ENCODE measurements at regions not wholly inside any gene's neighbourhood (a gene's known extent, or its start where the extent isn't known, plus 50 kb on each side); places are given as distances from the start of the nearest gene placed in this dataset.
A peak's percentile ranks its signal among the peaks of the same experiment; 100 is the strongest.

DNA sequence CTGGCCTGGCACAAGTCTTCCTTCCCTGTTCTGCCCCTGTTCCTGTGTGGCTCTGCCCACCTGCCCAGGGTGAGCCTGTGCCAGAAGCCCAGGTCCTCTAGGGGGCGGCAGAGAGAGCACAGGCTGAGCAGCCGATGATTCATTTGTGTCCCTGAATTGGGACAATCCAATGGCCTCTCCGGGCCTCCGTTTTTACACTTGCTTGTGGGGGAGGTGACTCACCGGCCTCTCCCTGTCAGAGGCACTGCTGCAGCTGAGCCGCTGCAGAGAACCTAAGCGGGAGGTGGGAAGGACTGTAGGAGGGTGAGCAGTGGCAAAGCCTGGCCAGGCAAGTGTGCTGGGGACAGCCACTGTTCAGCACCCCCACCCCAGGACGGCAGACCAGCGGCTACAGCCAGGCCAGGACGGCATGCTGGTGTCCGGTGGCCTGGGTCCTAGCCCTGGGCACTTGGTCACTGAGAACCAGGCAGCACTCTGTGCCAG lies 65.2 kb upstream of the LMO1 start:
- intact Hi-C loops (cut with DNase I; ENCODE audit: low total_unique reads), result no loop called here
- H3K4me1 ChIP-seq, result peaks cover 0 to 14% (median 4%) of the 10 kb centered on the region in 4 donors
- no peaks in the 10 kb centered on the region for H3K9me3 ChIP-seq
- DNase-seq, result peak; percentile 50 to 84
- TF ChIP-seq, protein P1, sequence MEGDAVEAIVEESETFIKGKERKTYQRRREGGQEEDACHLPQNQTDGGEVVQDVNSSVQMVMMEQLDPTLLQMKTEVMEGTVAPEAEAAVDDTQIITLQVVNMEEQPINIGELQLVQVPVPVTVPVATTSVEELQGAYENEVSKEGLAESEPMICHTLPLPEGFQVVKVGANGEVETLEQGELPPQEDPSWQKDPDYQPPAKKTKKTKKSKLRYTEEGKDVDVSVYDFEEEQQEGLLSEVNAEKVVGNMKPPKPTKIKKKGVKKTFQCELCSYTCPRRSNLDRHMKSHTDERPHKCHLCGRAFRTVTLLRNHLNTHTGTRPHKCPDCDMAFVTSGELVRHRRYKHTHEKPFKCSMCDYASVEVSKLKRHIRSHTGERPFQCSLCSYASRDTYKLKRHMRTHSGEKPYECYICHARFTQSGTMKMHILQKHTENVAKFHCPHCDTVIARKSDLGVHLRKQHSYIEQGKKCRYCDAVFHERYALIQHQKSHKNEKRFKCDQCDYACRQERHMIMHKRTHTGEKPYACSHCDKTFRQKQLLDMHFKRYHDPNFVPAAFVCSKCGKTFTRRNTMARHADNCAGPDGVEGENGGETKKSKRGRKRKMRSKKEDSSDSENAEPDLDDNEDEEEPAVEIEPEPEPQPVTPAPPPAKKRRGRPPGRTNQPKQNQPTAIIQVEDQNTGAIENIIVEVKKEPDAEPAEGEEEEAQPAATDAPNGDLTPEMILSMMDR (IDR thresholded peaks at IDR 0.05), result peak in 1 of 2 experiments; percentile 54
- H3K27me3 ChIP-seq, result peaks cover 0 to 46% of the 10 kb centered on the region in 2 donors
- no peaks in the 10 kb centered on the region for H3K36me3 ChIP-seq
- no peak overlapping the region for H3K27ac ChIP-seq
- no peak overlapping the region for H3K4me3 ChIP-seq

DNA sequence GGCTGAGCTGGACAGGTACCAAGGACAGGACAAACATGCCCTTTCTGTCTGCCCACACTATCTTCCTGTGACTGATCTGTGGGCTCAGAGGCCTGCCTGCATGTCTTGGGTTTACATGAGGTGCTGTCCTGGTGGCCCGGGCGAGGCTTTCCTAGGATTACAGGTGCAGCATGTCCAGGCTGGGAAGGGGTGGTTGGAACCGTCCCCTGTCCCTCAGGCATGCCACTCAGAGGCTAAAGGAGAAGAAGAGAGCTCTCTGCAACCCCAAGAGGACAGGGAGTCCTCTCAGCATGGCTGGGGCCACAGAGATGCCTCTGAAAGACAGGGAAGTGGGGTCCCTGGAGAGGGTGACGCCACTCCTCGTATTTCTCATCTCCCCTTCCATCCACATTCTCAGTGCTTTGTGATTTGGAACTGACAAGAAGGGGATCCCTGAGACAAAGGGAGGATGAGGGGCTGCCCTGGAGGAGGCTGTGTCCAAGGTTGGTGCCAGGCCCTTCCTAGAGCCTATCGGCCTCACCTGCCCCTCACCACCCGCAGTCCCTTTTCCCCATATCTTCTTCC lies 64.6 kb upstream of the LMO1 start:
- intact Hi-C loops (cut with DNase I; ENCODE audit: low total_unique reads), result no loop called here

DNA sequence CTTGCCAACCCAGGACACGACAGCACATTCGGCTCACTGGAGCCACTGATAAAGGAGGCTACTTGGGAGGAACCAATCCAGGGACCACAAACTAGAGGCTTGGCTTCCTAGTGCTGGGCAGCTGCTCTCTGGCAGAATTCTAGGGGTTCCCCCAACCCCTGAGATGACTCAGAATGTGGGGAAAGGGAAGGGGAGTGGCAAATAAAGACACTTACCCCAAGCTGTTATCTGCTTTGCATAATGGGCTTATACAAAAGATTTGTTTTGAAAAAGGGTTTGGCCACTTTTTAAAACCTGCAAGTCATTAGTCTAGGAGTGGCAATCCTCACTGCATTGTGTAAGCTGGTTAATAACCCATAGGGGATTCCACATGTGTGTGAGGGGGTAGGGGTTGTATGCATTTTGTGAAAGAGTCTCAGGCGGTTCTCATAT lies 64.1 kb upstream of the LMO1 start:
- Histone ChIP-seq H3K27me3 (peaks cover 0 to 45% of the 10 kb centered on the region in 2 donors), H3K9me3 (no peaks in the 10 kb centered on the region), H3K4me1 (peaks cover 0 to 14% (median 4%) of the 10 kb centered on the region in 4 donors), H3K4me3 (no peak overlapping the region), H3K36me3 (no peaks in the 10 kb centered on the region), H3K27ac (no peak overlapping the region)
- DNase-seq, result no peak
- TF ChIP-seq, protein P1 (IDR thresholded peaks at IDR 0.05), result no peak
- intact Hi-C loops (cut with DNase I; ENCODE audit: low total_unique reads), result no loop called here

More for the DNA sequence above, 64.6 kb upstream of the LMO1 start:
- DNase-seq, result no peak
- Histone ChIP-seq H3K27ac (no peak overlapping the region), H3K4me3 (no peak overlapping the region), H3K36me3 (no peaks in the 10 kb centered on the region), H3K9me3 (no peaks in the 10 kb centered on the region), H3K27me3 (peaks cover 0 to 46% of the 10 kb centered on the region in 2 donors), H3K4me1 (peaks cover 0 to 14% (median 4%) of the 10 kb centered on the region in 4 donors)
- TF ChIP-seq, protein P1 (IDR thresholded peaks at IDR 0.05), result no peak

DNA sequence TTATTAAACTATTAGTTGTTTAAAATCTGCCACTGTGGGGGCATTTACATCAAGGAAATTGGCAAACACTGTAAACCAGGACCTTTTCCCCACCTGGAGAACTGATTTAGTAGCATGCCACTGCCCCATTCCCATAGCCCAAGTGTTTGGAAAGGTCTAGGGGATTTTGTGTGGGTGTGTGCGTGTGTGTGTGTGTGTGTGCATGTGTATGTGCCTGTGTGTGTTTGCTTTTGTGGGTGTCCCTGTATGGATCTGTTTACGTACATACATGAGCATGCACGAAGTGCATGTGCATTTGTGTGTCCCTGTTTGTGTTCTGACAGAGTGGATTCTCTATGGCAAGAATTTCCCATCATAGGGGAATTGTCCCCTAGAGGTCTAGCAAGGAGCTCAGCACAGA lies 62.7 kb upstream of the LMO1 start:
- Histone ChIP-seq H3K36me3 (no peaks in the 10 kb centered on the region), H3K27ac (no peak overlapping the region), H3K4me3 (no peak overlapping the region), H3K9me3 (no peaks in the 10 kb centered on the region), H3K4me1 (peaks cover 0 to 14% (median 4%) of the 10 kb centered on the region in 4 donors), H3K27me3 (peaks cover 0 to 40% of the 10 kb centered on the region in 2 donors)
- DNase-seq, result no peak
- TF ChIP-seq, protein P1 (IDR thresholded peaks at IDR 0.05), result no peak
- intact Hi-C loops (cut with DNase I; ENCODE audit: low total_unique reads), result no loop called here

DNA sequence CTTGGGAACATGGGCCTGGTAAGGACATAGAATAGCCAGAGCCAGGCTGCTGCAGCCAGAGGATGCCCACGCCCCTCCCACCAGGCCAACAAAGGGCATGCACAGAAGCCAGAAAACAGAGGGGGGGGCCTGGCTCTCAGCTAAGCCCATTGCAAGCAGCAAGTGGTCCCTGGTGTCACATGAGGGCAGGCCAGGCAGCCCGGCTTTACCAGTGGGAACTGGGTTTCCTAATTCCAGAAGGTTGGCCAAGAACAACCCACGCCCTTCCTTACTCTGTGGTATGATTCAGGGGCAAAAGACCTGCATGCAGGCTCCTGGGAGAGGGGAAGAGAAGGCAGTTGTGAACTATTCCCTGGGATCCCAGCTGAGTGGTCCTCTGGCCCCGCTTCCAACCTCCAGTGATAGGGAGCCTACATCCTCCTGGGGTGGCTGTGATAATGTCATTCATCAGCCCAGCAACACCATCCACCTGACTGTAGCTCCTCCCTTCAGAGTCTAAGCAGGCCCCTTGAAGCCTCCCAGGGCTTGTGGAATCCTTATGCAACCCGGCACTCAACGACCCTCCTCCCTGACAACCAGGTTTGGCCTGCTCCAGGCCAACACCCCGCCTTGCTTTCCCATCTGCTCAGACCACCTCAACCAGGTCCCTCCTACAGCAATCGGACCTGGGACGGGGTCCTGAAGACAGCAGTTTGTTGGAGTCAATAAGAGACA lies 62.1 kb upstream of the LMO1 start:
- DNase-seq, result no peak
- TF ChIP-seq, protein P1 (IDR thresholded peaks at IDR 0.05), result no peak
- H3K4me1 ChIP-seq, result peaks cover 0 to 14% (median 4%) of the 10 kb centered on the region in 4 donors
- no peak overlapping the region for H3K27ac ChIP-seq
- intact Hi-C loops (cut with DNase I; ENCODE audit: low total_unique reads), result no loop called here
- H3K9me3 ChIP-seq, result no peaks in the 10 kb centered on the region
- H3K4me3 ChIP-seq, result no peak overlapping the region
- no peaks in the 10 kb centered on the region for H3K36me3 ChIP-seq
- peaks cover 0 to 34% of the 10 kb centered on the region in 2 donors for H3K27me3 ChIP-seq
